ENCODE measurements at regions not wholly inside any gene's neighbourhood (a gene's known extent, or its start where the extent isn't known, plus 50 kb on each side); places are given as distances from the start of the nearest gene placed in this dataset.
"Not testable (repeated sequence)": the region's sequence is repeated elsewhere in the genome, so short reads cannot be mapped to it uniquely, and the experiment has no call there.

DNA sequence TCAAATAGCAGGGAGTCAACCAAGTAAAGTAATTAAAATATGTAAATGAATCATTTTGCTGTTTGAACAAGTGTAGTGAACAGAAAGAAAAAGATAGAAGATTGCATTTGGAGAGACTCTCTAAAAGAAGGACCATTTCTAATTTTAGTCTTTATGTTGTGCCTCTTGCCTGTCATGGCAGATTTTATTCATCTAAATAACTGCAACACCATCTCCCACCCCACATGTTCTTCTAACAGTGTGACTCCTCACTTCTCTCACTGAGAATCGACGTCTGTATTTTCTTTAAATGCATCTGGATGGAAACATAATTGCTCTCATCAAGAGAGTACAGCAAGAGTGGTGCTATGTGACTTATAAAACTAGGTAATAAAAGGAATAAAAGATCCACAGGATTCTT lies 439.9 kb upstream of the GBE1 start:
- no peaks in the 10 kb centered on the region for H3K36me3 Mint-ChIP-seq (ENCODE audit: insufficient read depth in 2 of 2)
- no peaks in the 10 kb centered on the region for H3K27me3 Mint-ChIP-seq (ENCODE audit: low read depth)
- H3K27ac Mint-ChIP-seq = no peak overlapping the region
- H3K4me3 Mint-ChIP-seq = no peak overlapping the region
- ATAC-seq (replicated peaks in 1 of 2) = no peak
- H3K4me1 Mint-ChIP-seq (ENCODE audit: low read depth) = no peaks in the 10 kb centered on the region
- peaks cover 2 to 5% of the 10 kb centered on the region in 2 donors for H3K9me3 Mint-ChIP-seq
- DNase-seq = no peak

- no peaks in the 10 kb centered on the region for H3K36me3 Mint-ChIP-seq (ENCODE audit: insufficient read depth in 2 of 2)
- no peak for ATAC-seq (replicated peaks in 1 of 2)
- no peak overlapping the region for H3K27ac Mint-ChIP-seq
- no peaks in the 10 kb centered on the region for H3K4me1 Mint-ChIP-seq (ENCODE audit: low read depth)
- DNase-seq = no peak
- H3K4me3 Mint-ChIP-seq = no peak overlapping the region
- H3K27me3 Mint-ChIP-seq (ENCODE audit: low read depth) = no peaks in the 10 kb centered on the region
- peaks cover 0 to 3% of the 10 kb centered on the region in 2 donors for H3K9me3 Mint-ChIP-seq
These were observed 436.6 kb upstream of the GBE1 start for GRCh38 chr3:82198009-82198408.

GRCh38 chr3:82196645-82197044 lies 435.2 kb upstream of the GBE1 start:
- no peaks in the 10 kb centered on the region for H3K36me3 Mint-ChIP-seq (ENCODE audit: insufficient read depth in 2 of 2)
- H3K27ac Mint-ChIP-seq = no peak overlapping the region
- no peak overlapping the region for H3K4me3 Mint-ChIP-seq
- ATAC-seq (replicated peaks in 1 of 2) = no peak
- H3K9me3 Mint-ChIP-seq = peaks cover 0 to 4% of the 10 kb centered on the region in 2 donors
- no peaks in the 10 kb centered on the region for H3K4me1 Mint-ChIP-seq (ENCODE audit: low read depth)
- H3K27me3 Mint-ChIP-seq (ENCODE audit: low read depth) = no peaks in the 10 kb centered on the region
- DNase-seq = no peak

GRCh38 chr3:82194870-82195269 lies 433.4 kb upstream of the GBE1 start:
- no peak overlapping the region for H3K4me3 Mint-ChIP-seq
- H3K4me1 Mint-ChIP-seq (ENCODE audit: low read depth) = no peaks in the 10 kb centered on the region
- ATAC-seq (replicated peaks in 1 of 2) (no peak), DNase-seq (no peak)
- H3K36me3 Mint-ChIP-seq (ENCODE audit: insufficient read depth in 2 of 2) = no peaks in the 10 kb centered on the region
- H3K9me3 Mint-ChIP-seq = peaks cover 0 to 4% of the 10 kb centered on the region in 2 donors
- no peak overlapping the region for H3K27ac Mint-ChIP-seq
- H3K27me3 Mint-ChIP-seq (ENCODE audit: low read depth) = no peaks in the 10 kb centered on the region

DNA sequence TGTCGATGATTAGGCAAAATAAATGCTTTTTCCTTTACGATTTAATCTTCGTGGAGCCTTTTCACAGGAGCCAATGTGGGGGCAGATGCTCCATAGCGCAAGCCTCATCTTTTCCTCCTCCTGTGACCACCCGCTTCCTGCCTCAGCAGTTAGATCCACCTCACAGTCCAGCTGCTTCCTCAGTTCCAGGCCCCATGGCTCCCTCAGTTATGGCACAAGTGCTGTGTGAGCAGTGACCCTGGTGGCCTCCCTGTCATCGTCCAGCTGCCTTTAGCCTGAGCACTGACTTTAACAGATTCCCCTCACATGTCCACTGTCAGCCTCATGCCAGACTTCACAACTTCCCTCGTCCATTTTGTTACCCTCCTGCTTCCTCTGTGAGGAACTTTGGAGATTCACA lies 424.6 kb upstream of the GBE1 start:
- Mint-ChIP-seq H3K27me3 (ENCODE audit: low read depth) (no peaks in the 10 kb centered on the region), H3K9me3 (no peaks in the 10 kb centered on the region), H3K36me3 (ENCODE audit: insufficient read depth in 2 of 2) (no peaks in the 10 kb centered on the region), H3K27ac (no peak overlapping the region), H3K4me1 (ENCODE audit: low read depth) (no peaks in the 10 kb centered on the region), H3K4me3 (no peak overlapping the region)
- ATAC-seq (replicated peaks in 1 of 2) (no peak), DNase-seq (no peak)

DNA sequence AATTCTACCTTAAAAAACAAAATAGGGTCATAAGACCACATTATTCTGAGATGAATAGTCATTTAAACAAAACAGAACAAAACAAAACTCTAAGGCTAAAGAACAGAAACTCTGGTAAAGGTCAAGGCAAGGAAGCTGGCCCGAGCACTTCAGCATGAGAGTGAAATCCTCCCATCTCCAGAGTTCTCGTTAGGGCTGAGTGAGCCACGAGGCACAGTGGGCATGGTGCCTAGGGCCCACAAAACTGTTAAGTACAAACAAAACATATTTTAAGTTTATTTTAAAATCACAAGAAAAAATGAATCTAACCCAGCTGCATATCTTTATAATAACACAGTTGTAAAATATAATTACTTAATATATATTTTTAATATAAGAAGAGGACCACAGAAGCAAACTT lies 417.8 kb upstream of the GBE1 start:
- H3K4me3 Mint-ChIP-seq = no peak overlapping the region
- DNase-seq = no peak
- ATAC-seq (replicated peaks in 1 of 2) = no peak
- no peaks in the 10 kb centered on the region for H3K27me3 Mint-ChIP-seq (ENCODE audit: low read depth)
- no peaks in the 10 kb centered on the region for H3K4me1 Mint-ChIP-seq (ENCODE audit: low read depth)
- H3K36me3 Mint-ChIP-seq (ENCODE audit: insufficient read depth in 2 of 2) = no peaks in the 10 kb centered on the region
- H3K27ac Mint-ChIP-seq = no peak overlapping the region
- H3K9me3 Mint-ChIP-seq = no peaks in the 10 kb centered on the region

- no peak for ATAC-seq (replicated peaks in 1 of 2)
- no peaks in the 10 kb centered on the region for H3K9me3 Mint-ChIP-seq
- no peak overlapping the region for H3K27ac Mint-ChIP-seq
- no peak overlapping the region for H3K4me3 Mint-ChIP-seq
- no peaks in the 10 kb centered on the region for H3K27me3 Mint-ChIP-seq (ENCODE audit: low read depth)
- H3K36me3 Mint-ChIP-seq (ENCODE audit: insufficient read depth in 2 of 2) = no peaks in the 10 kb centered on the region
- no peaks in the 10 kb centered on the region for H3K4me1 Mint-ChIP-seq (ENCODE audit: low read depth)
- DNase-seq = no peak
These were observed 416.8 kb upstream of the GBE1 start for GRCh38 chr3:82178291-82178690.

- H3K27me3 Mint-ChIP-seq (ENCODE audit: low read depth) = no peaks in the 10 kb centered on the region
These were observed 416.3 kb upstream of the GBE1 start for GRCh38 chr3:82177774-82178173.

DNA sequence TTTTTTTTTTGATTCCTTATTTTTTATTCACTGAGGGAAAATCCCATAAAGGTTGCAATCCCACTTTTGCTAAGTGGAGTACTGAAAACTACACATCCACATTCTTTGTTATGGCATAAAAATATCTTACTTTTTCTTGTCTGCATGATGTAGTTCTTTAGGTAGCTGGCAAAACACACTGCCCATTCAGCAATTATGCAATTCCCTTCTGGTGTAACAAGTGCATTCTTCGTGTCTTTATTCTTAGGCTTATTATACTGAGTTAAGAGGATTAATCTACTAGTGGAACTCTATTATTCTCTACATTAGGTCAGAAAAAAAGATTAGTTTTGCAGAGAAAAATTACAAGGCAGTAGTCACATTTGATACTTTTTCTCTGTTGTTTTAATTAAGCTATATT lies 403.8 kb upstream of the GBE1 start:
- H3K27ac Mint-ChIP-seq = no peak overlapping the region
- H3K9me3 Mint-ChIP-seq = peaks cover 0 to 2% of the 10 kb centered on the region in 2 donors

More at GRCh38 chr3:82177774-82178173, 416.3 kb upstream of the GBE1 start:
- ATAC-seq (replicated peaks in 1 of 2) (no peak), DNase-seq (no peak)
- Mint-ChIP-seq H3K27ac (no peak overlapping the region), H3K4me3 (no peak overlapping the region), H3K4me1 (ENCODE audit: low read depth) (no peaks in the 10 kb centered on the region), H3K9me3 (no peaks in the 10 kb centered on the region), H3K36me3 (ENCODE audit: insufficient read depth in 2 of 2) (no peaks in the 10 kb centered on the region)

DNA sequence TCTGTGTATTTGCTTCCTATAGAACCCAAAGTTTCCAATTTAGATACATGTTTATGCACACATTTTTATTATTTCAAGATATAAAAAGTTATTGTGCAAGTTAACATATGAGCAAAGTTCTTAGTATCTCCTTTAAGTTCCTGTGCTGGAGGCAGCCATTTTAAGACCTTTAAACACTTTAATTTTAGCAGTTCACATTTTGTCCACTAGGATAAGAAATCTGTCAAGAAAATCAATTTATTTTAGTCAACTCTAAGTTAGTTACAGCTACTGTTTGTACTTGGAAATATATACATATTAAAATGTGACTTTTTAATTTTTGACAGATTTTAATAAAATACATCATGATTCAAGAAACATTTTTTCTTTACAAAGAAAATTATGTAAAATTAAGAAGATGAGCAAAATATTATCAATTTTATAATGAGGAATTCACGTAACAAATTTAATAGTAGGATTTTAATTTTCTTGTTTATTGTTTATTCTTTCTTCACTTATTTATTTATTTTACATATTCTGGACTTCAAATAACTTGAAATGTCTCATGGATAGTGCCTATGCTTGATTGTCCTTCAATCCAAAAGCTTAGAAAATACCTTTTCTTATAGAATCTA lies 402.6 kb upstream of the GBE1 start:
- no peak for DNase-seq
- no peaks in the 10 kb centered on the region for H3K27me3 Mint-ChIP-seq (ENCODE audit: low read depth)
- H3K4me1 Mint-ChIP-seq (ENCODE audit: low read depth) = no peaks in the 10 kb centered on the region
- H3K4me3 Mint-ChIP-seq = no peak overlapping the region
- H3K36me3 Mint-ChIP-seq (ENCODE audit: insufficient read depth in 2 of 2) = no peaks in the 10 kb centered on the region
- no peak overlapping the region for H3K27ac Mint-ChIP-seq
- ATAC-seq (replicated peaks in 1 of 2) = no peak
- H3K9me3 Mint-ChIP-seq = peaks cover 0 to 2% of the 10 kb centered on the region in 2 donors

More for the DNA sequence above, 403.8 kb upstream of the GBE1 start:
- Mint-ChIP-seq H3K4me1 (ENCODE audit: low read depth) (no peaks in the 10 kb centered on the region), H3K4me3 (no peak overlapping the region), H3K27me3 (ENCODE audit: low read depth) (no peaks in the 10 kb centered on the region), H3K36me3 (ENCODE audit: insufficient read depth in 2 of 2) (no peaks in the 10 kb centered on the region)
- no peak for DNase-seq
- ATAC-seq (replicated peaks in 1 of 2) = no peak

DNA sequence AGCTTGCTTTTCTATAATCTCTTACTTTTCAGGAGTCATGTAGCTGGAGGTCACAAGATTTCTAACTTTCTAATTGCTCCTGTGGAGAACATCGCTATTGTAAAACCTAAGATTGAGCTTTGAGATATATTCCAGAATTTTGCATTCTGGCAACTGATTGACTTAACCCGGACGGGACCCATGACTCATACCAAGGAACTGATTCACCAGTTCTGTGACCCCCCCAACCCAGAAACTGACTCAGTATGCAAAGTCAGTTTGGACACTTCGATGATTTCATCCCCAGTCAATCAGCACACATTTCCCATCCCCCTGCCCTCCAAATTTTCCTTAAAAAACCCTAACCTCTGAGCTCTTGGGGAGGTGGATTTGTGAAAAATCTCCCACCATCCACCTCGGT lies 396.5 kb upstream of the GBE1 start:
- Mint-ChIP-seq H3K9me3 (peaks cover 0 to 3% of the 10 kb centered on the region in 2 donors), H3K27ac (no peak overlapping the region)
- ATAC-seq (replicated peaks in 1 of 2) = no peak

GRCh38 chr3:82153892-82154291 lies 392.4 kb upstream of the GBE1 start:
- not testable (repeated sequence) for DNase-seq; ATAC-seq (replicated peaks in 1 of 2); H3K27me3 Mint-ChIP-seq (ENCODE audit: low read depth); H3K9me3 Mint-ChIP-seq; H3K4me3 Mint-ChIP-seq; H3K4me1 Mint-ChIP-seq (ENCODE audit: low read depth); H3K27ac Mint-ChIP-seq; H3K36me3 Mint-ChIP-seq (ENCODE audit: insufficient read depth in 2 of 2)

More for the DNA sequence above, 396.5 kb upstream of the GBE1 start:
- no peaks in the 10 kb centered on the region for H3K4me1 Mint-ChIP-seq (ENCODE audit: low read depth)
- no peaks in the 10 kb centered on the region for H3K27me3 Mint-ChIP-seq (ENCODE audit: low read depth)
- H3K36me3 Mint-ChIP-seq (ENCODE audit: insufficient read depth in 2 of 2) = no peaks in the 10 kb centered on the region
- no peak for DNase-seq
- H3K4me3 Mint-ChIP-seq = no peak overlapping the region

- no peak overlapping the region for H3K27ac Mint-ChIP-seq
- no peak for ATAC-seq (replicated peaks in 1 of 2)
- DNase-seq = no peak
- H3K27me3 Mint-ChIP-seq (ENCODE audit: low read depth) = no peaks in the 10 kb centered on the region
- H3K4me3 Mint-ChIP-seq = no peak overlapping the region
- H3K4me1 Mint-ChIP-seq (ENCODE audit: low read depth) = no peaks in the 10 kb centered on the region
- H3K36me3 Mint-ChIP-seq (ENCODE audit: insufficient read depth in 2 of 2) = no peaks in the 10 kb centered on the region
- H3K9me3 Mint-ChIP-seq = no peaks in the 10 kb centered on the region
These were observed 384.3 kb upstream of the GBE1 start for GRCh38 chr3:82145742-82146141.

DNA sequence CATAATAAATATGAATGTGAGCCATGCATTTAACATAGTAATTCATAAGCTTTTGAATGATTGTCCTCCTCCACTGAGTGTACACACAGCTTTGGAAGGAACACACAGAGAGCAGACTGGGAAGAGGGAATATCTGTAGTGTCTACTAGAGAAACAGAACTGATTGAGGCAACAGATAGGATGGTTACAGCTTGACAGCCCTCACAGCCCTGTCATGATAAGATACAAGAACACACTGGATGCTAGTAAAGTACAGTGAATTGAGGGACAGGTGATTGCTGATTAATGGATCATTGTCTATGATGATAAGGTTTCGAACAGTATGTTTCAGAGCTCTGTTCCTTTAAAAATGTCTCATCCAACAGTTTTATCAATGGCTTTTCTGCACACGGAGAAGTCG lies 383.4 kb upstream of the GBE1 start:
- no peaks in the 10 kb centered on the region for H3K36me3 Mint-ChIP-seq (ENCODE audit: insufficient read depth in 2 of 2)
- DNase-seq (no peak), ATAC-seq (replicated peaks in 1 of 2) (no peak)
- H3K4me3 Mint-ChIP-seq = no peak overlapping the region
- H3K27me3 Mint-ChIP-seq (ENCODE audit: low read depth) = no peaks in the 10 kb centered on the region
- H3K4me1 Mint-ChIP-seq (ENCODE audit: low read depth) = no peaks in the 10 kb centered on the region
- no peak overlapping the region for H3K27ac Mint-ChIP-seq
- no peaks in the 10 kb centered on the region for H3K9me3 Mint-ChIP-seq

Data from activated T-cell treated with anti-CD3 and anti-CD28 coated beads, Interleukin-2, amount 50 U/mL, for 72 hours (primary cell).